Vagina (tissue), 2 donors: ENCODE measurements at regions not wholly inside any gene's neighbourhood (a gene's known extent, or its start where the extent isn't known, plus 50 kb on each side); places are given as distances from the start of the nearest gene placed in this dataset.

ENCODE experiments used
- DNase-seq, 2 donors: peaks; one replicate each; pipeline ENCODE4 v3.0.0-alpha.2; 2017; ENCODE audit errors: extremely low spot score in 2 of 2
- H3K27ac ChIP-seq: fragments of 200-600 bp; sonication (generic); one replicate; pipeline ENCODE4 v1.5.1; 2019
- H3K27me3 ChIP-seq: fragments of 200-600 bp; sonication (generic); one replicate; pipeline ENCODE4 v1.5.1; 2019
- H3K36me3 ChIP-seq, 2 donors: fragments of 200-600 bp; sonication (generic); one replicate each; pipeline ENCODE4 v1.5.1; 2017 to 2019
- H3K4me1 ChIP-seq: fragments of 200-600 bp; sonication (generic); one replicate; pipeline ENCODE4 v1.5.1; 2019
- H3K4me3 ChIP-seq, 2 donors: fragments of 200-600 bp; sonication (generic); 1 replicate in 1 of 2; 2 replicates in 1 of 2; pipeline ENCODE4 v1.5.1; 2016 to 2019
- H3K9me3 ChIP-seq: fragments of 200-600 bp; sonication (generic); one replicate; pipeline ENCODE4 v1.5.1; 2019
- POLR2A ChIP-seq, 2 donors: fragments of 450-650 bp; IDR thresholded peaks; one replicate each; pipeline ENCODE4 v1.6.1; 2017; ENCODE audit warnings: antibody characterized with exemption in 2 of 2, mild to moderate bottlenecking in 2 of 2, moderate library complexity in 2 of 2
- POLR2AphosphoS5 ChIP-seq, 2 donors: sonication (generic); formaldehyde crosslinking; IDR thresholded peaks; one replicate each; pipeline ENCODE4 v1.9.0; 2017; ENCODE audit warnings: antibody characterized with exemption in 2 of 2, mild to moderate bottlenecking in 2 of 2, low read depth in 1 of 2; ENCODE audit not compliant: insufficient read depth in 1 of 2
- intact Hi-C: fragments of 100-400 bp; cut with DNase I; formaldehyde crosslinking; loops from one replicate; pipeline ENCODE4 v1.15.1; 2023
- TF ChIP-seq, protein P1 (sequence below), 3 experiments: fragments of 450-650 bp in 2 of 3; fragments of 200-600 bp in 1 of 3; sonication (generic) in 1 of 3; IDR thresholded peaks; one replicate each; pipeline ENCODE4 v1.5.1; 2017 to 2019; ENCODE audit warnings: antibody characterized with exemption in 3 of 3, mild to moderate bottlenecking in 2 of 3, moderate library complexity in 2 of 3

DNA sequence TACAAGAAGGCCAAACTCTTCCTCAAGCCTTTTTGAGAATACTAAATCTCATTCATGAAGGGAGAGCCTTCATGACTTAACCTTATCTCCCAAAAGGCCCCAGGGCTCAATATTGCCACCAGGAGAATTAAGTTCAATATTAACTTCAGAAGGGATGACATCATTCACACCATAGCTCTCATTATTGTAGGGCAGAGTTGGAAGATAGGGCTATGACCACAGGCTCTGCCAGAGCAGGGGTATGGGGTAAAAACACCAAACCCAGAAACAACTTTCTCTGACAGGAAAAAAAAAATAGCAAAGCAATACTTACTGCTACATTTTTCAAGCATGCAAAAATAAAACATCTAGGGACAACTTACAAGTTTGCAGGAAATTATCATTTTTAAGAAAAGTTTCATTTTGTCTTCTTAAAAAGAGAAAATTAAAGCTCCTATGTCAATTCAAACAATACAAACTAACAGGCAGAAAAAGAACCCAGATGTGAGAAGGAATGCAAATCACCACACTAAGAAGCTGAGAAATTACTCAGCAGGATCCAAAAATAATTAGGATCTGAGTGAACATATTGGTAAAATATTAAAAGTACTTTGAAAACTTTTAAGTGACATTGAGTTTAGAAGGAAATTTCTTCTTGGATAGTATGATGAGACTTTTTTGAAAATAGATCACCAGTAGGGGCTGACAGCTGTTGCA is 1156.5 kb downstream of the NCAM2 start:
- intact Hi-C loops: no loop called here
- no peaks in the 10 kb centered on the region for H3K27me3 ChIP-seq
- no peak for DNase-seq
- no peaks in the 10 kb centered on the region for H3K36me3 ChIP-seq
- no peak overlapping the region for H3K27ac ChIP-seq
- no peak overlapping the region for H3K4me3 ChIP-seq
- H3K4me1 ChIP-seq: no peaks in the 10 kb centered on the region
- TF ChIP-seq, protein P1, sequence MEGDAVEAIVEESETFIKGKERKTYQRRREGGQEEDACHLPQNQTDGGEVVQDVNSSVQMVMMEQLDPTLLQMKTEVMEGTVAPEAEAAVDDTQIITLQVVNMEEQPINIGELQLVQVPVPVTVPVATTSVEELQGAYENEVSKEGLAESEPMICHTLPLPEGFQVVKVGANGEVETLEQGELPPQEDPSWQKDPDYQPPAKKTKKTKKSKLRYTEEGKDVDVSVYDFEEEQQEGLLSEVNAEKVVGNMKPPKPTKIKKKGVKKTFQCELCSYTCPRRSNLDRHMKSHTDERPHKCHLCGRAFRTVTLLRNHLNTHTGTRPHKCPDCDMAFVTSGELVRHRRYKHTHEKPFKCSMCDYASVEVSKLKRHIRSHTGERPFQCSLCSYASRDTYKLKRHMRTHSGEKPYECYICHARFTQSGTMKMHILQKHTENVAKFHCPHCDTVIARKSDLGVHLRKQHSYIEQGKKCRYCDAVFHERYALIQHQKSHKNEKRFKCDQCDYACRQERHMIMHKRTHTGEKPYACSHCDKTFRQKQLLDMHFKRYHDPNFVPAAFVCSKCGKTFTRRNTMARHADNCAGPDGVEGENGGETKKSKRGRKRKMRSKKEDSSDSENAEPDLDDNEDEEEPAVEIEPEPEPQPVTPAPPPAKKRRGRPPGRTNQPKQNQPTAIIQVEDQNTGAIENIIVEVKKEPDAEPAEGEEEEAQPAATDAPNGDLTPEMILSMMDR (IDR thresholded peaks at IDR 0.05): no peak
- TF ChIP-seq POLR2AphosphoS5 (IDR thresholded peaks at IDR 0.05; ENCODE audit: insufficient read depth in 1 of 2, low read depth in 1 of 2) (no peak), POLR2A (IDR thresholded peaks at IDR 0.05) (no peak)
- no peaks in the 10 kb centered on the region for H3K9me3 ChIP-seq

DNA sequence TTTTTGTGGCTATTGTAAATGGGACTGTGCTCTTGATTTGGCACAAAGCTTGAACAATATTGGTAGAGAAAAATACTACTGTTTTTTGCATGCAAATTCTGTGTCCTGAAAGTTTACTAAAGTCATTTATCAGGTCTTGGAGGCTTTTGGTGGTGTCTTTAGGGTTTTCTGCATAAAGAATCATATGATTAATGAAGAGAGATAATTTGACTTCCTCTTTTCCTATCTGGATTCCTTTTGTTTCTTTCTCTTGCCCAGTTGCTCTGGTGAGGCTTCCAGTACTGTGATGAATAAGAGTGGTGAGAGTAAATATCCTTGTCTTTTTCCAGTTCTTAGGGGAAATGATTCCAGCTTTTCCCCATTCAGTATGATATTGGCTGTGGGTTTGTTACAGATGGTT is 1166.7 kb downstream of the NCAM2 start:
- Histone ChIP-seq H3K4me1 (no peaks in the 10 kb centered on the region), H3K4me3 (no peak overlapping the region), H3K36me3 (no peaks in the 10 kb centered on the region), H3K27ac (no peak overlapping the region), H3K27me3 (no peaks in the 10 kb centered on the region), H3K9me3 (no peaks in the 10 kb centered on the region)
- intact Hi-C loops: no loop called here
- DNase-seq: no peak
- TF ChIP-seq, protein P1 (IDR thresholded peaks at IDR 0.05): no peak
- TF ChIP-seq POLR2A (IDR thresholded peaks at IDR 0.05) (no peak), POLR2AphosphoS5 (IDR thresholded peaks at IDR 0.05; ENCODE audit: insufficient read depth in 1 of 2, low read depth in 1 of 2) (no peak)

DNA sequence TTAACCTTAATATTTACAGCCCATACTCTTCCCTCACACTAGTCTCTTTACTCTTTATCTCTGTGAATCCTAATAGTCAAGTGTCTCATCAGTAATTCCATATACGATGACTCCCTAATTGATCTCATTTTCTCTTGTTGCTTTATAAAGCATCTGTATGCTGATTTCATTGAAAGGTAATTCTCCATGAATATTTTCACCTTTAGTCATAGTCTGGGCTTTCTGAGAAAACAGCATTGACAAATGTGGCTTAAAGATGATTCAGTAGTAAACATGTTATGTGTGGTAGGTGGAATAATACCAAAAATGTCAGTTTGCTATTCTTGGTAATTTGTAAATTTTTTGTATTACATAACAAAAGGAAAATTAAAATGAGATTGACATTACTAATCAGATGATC is 1176.5 kb downstream of the NCAM2 start:
- H3K4me1 ChIP-seq: no peaks in the 10 kb centered on the region
- H3K9me3 ChIP-seq: no peaks in the 10 kb centered on the region
- no peak overlapping the region for H3K4me3 ChIP-seq
- TF ChIP-seq, protein P1 (IDR thresholded peaks at IDR 0.05): no peak
- no peak for TF ChIP-seq POLR2A (IDR thresholded peaks at IDR 0.05)
- no peak for TF ChIP-seq POLR2AphosphoS5 (IDR thresholded peaks at IDR 0.05; ENCODE audit: insufficient read depth in 1 of 2, low read depth in 1 of 2)
- intact Hi-C loops: no loop called here
- H3K36me3 ChIP-seq: no peaks in the 10 kb centered on the region
- H3K27ac ChIP-seq: no peak overlapping the region
- H3K27me3 ChIP-seq: no peaks in the 10 kb centered on the region
- no peak for DNase-seq

DNA sequence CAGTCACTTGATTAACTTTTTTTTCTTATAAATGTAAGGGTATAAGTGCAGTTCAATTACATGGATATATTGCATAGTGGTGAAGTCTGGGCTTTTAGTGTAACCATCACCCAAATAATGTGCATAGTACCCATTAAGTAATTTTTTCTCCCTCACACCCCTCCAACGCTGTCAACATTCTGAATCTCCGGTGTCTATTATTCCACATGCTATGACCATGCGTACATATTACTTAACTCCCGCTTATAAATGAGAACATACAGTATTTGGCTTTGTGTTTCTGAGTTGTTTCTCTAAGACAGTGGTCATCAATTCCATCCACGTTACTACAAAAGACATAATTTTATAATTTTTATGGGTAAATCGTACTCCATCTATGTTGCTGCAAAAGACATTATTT is 1191.1 kb downstream of the NCAM2 start:
- intact Hi-C loops: no loop called here
- no peaks in the 10 kb centered on the region for H3K4me1 ChIP-seq
- no peaks in the 10 kb centered on the region for H3K27me3 ChIP-seq
- no peaks in the 10 kb centered on the region for H3K36me3 ChIP-seq
- no peak for TF ChIP-seq POLR2AphosphoS5 (IDR thresholded peaks at IDR 0.05; ENCODE audit: insufficient read depth in 1 of 2, low read depth in 1 of 2)
- TF ChIP-seq, protein P1 (IDR thresholded peaks at IDR 0.05): no peak
- TF ChIP-seq POLR2A (IDR thresholded peaks at IDR 0.05): no peak
- H3K9me3 ChIP-seq: no peaks in the 10 kb centered on the region
- H3K27ac ChIP-seq: no peak overlapping the region
- no peak for DNase-seq
- H3K4me3 ChIP-seq: no peak overlapping the region

DNA sequence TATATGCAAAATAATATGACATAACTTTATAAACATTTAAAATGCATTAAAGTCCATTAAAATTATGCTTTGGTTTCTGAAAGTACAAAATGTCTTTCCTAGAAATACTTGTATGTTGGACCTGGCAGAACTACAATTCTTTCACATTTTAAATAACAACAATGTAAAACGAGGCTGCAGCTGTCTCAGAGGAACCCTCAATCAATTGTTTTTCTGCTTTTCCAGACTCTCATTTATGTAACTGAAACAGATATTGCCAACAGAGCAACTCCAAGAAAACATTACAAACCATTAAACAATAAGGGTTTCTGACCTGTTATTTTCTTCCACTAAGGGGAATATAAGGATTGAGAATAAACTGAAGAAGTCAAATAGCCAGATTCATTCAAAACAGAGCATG is 1193.4 kb downstream of the NCAM2 start:
- no peaks in the 10 kb centered on the region for H3K4me1 ChIP-seq
- no peak for DNase-seq

More for the DNA sequence above, 1193.4 kb downstream of the NCAM2 start:
- no peak overlapping the region for H3K4me3 ChIP-seq
- H3K9me3 ChIP-seq: no peaks in the 10 kb centered on the region
- H3K27me3 ChIP-seq: no peaks in the 10 kb centered on the region
- no peak for TF ChIP-seq POLR2AphosphoS5 (IDR thresholded peaks at IDR 0.05; ENCODE audit: insufficient read depth in 1 of 2, low read depth in 1 of 2)
- TF ChIP-seq, protein P1 (IDR thresholded peaks at IDR 0.05): no peak
- TF ChIP-seq POLR2A (IDR thresholded peaks at IDR 0.05): no peak
- no peaks in the 10 kb centered on the region for H3K36me3 ChIP-seq
- intact Hi-C loops: no loop called here
- H3K27ac ChIP-seq: no peak overlapping the region
